GF-D8 (cell line): ENCODE measurements at regions not wholly inside any gene's neighbourhood (a gene's known extent, or its start where the extent isn't known, plus 50 kb on each side); places are given as distances from the start of the nearest gene placed in this dataset.

Experiments
- DNase-seq: peaks from one replicate; lab custom pipeline; 2025; lab: John Stamatoyannopoulos, UW

- no peak for DNase-seq
Measured at GRCh38 chr1:81432654-81433109, 368.1 kb upstream of the ADGRL2 start.

- no peak for DNase-seq
Measured at GRCh38 chr1:81432059-81432458, 368.7 kb upstream of the ADGRL2 start.

- no peak for DNase-seq
Measured at GRCh38 chr1:81431624-81432000, 369.1 kb upstream of the ADGRL2 start.

GRCh38 chr1:81430955-81431623 lies 369.6 kb upstream of the ADGRL2 start:
- no peak for DNase-seq

GRCh38 chr1:81430236-81430938 lies 370.3 kb upstream of the ADGRL2 start:
- DNase-seq = no peak

GRCh38 chr1:81428998-81429397 lies 371.7 kb upstream of the ADGRL2 start:
- no peak for DNase-seq

- no peak for DNase-seq
Measured at GRCh38 chr1:81424816-81425215, 375.9 kb upstream of the ADGRL2 start.

GRCh38 chr1:81424061-81424460 lies 376.7 kb upstream of the ADGRL2 start:
- DNase-seq = no peak

GRCh38 chr1:81420760-81421159 lies 380.0 kb upstream of the ADGRL2 start:
- DNase-seq = no peak

GRCh38 chr1:81414488-81415015 lies 386.2 kb upstream of the ADGRL2 start:
- DNase-seq = no peak

- no peak for DNase-seq
Measured at GRCh38 chr1:81412954-81413353, 387.8 kb upstream of the ADGRL2 start.

GRCh38 chr1:81410941-81411340 lies 389.8 kb upstream of the ADGRL2 start:
- no peak for DNase-seq

- DNase-seq = no peak
Measured at GRCh38 chr1:81410351-81410750, 390.4 kb upstream of the ADGRL2 start.

GRCh38 chr1:81409780-81410274 lies 390.9 kb upstream of the ADGRL2 start:
- DNase-seq = no peak

- DNase-seq = no peak
Measured at GRCh38 chr1:81409262-81409661, 391.5 kb upstream of the ADGRL2 start.

- no peak for DNase-seq
Measured at GRCh38 chr1:81408419-81408818, 392.3 kb upstream of the ADGRL2 start.

- DNase-seq = no peak
Measured at GRCh38 chr1:81407000-81407821, 393.5 kb upstream of the ADGRL2 start.

- no peak for DNase-seq
Measured at GRCh38 chr1:81406292-81406999, 394.3 kb upstream of the ADGRL2 start.

GRCh38 chr1:81398041-81398440 lies 402.7 kb upstream of the ADGRL2 start:
- no peak for DNase-seq

- no peak for DNase-seq
Measured at GRCh38 chr1:81392526-81393226, 408.1 kb upstream of the ADGRL2 start.
